ENCODE measurements at regions not wholly inside any gene's neighbourhood (a gene's known extent, or its start where the extent isn't known, plus 50 kb on each side); places are given as distances from the start of the nearest gene placed in this dataset.

- TF ChIP-seq EZH2 (IDR thresholded peaks at IDR 0.05; ENCODE audit: insufficient read depth, poor library complexity, severe bottlenecking) = no peak
- TF ChIP-seq EZH2phosphoT487 (IDR thresholded peaks at IDR 0.05; ENCODE audit: insufficient read depth, low read depth) = no peak
Measured at GRCh38 chr6:165861226-165861625, 198.2 kb upstream of the PDE10A start.
